ENCODE measurements at regions not wholly inside any gene's neighbourhood (a gene's known extent, or its start where the extent isn't known, plus 50 kb on each side); places are given as distances from the start of the nearest gene placed in this dataset.

GRCh38 chr20:40978761-40979160, 49.9 kb upstream of the TOP1 start:
- Histone ChIP-seq H3K36me3 (ENCODE audit: control insufficient read depth in 1 of 2, insufficient read depth in 2 of 2, low read length in 2 of 2) (no peaks in the 10 kb centered on the region), H3K4me1 (ENCODE audit: control insufficient read depth in 1 of 2, insufficient read depth in 2 of 2, low read length in 2 of 2) (no peaks in the 10 kb centered on the region), H3K27ac (ENCODE audit: low read depth, low read length) (no peak overlapping the region), H2AFZ (ENCODE audit: low read depth, low read length, poor library complexity, severe bottlenecking) (no peak overlapping the region), H3K4me3 (replicated peaks in 1 of 2; ENCODE audit: low read depth in 1 of 2, low read length in 2 of 2) (no peak overlapping the region), H3K27me3 (ENCODE audit: insufficient read depth, low read length) (no peaks in the 10 kb centered on the region), H4K20me1 (ENCODE audit: insufficient read depth) (no peaks in the 10 kb centered on the region), H3K9ac (ENCODE audit: low read length) (no peak overlapping the region), H3K9me2 (ENCODE audit: insufficient read depth) (no peaks in the 10 kb centered on the region), H3K9me3 (ENCODE audit: control insufficient read depth in 1 of 2, insufficient read depth in 1 of 2, low read depth in 1 of 2, low read length in 2 of 2) (peaks cover 4 to 13% of the 10 kb centered on the region in 2 experiments; a peak in 2 of 4 replicates), H3K4me2 (ENCODE audit: low read length) (no peak overlapping the region), H3K79me2 (ENCODE audit: insufficient read depth, low read length) (no peaks in the 10 kb centered on the region)
- ATAC-seq (no peak), DNase-seq (ENCODE audit: low read depth, low spot score) (no peak)
- intact Hi-C loops (cut with micrococcal nuclease): no loop called here
- BruUV-seq (replicated peaks): no TSS peak
- RAD21 ChIA-PET (ENCODE audit: low non-redundant PET in 1 of 2, low total read pairs in 2 of 2, uncharacterized antibody in 2 of 2, unreplicated experiment in 2 of 2): no interaction called here
- POLR2A ChIA-PET: no interaction called here
- CTCF ChIA-PET: no interaction called here
- TF ChIP-seq RAD21 (IDR thresholded peaks at IDR 0.05; ENCODE audit: low read depth) (no peak), SRF (IDR thresholded peaks at IDR 0.05; ENCODE audit: low read depth) (no peak), ATF3 (IDR thresholded peaks at IDR 0.05) (no peak), CTCF (IDR thresholded peaks at IDR 0.05 in 2 of 3, conservative IDR thresholded peaks at IDR 0.05 in 1 of 3; ENCODE audit: borderline replicate concordance in 1 of 3, insufficient read depth in 1 of 3, low read depth in 2 of 3, low read length in 2 of 3) (no peak), ZFX (IDR thresholded peaks at IDR 0.05) (no peak), ZBTB33 (IDR thresholded peaks at IDR 0.05; ENCODE audit: extremely low read depth, insufficient replicate concordance, low read length) (no peak), REST (IDR thresholded peaks at IDR 0.05; ENCODE audit: low read depth) (no peak), EGR1 (IDR thresholded peaks at IDR 0.05; ENCODE audit: low read depth) (no peak), YY1 (IDR thresholded peaks at IDR 0.05; ENCODE audit: extremely low read depth, insufficient replicate concordance, low read depth, low read length) (no peak), POLR2A (IDR thresholded peaks at IDR 0.05; ENCODE audit: borderline replicate concordance, extremely low read depth, insufficient read depth, insufficient read length) (no peak), CEBPB (IDR thresholded peaks at IDR 0.05; ENCODE audit: low read depth) (no peak), SP1 (IDR thresholded peaks at IDR 0.05; ENCODE audit: low read depth) (no peak)
